Keratinocyte (primary cell): ENCODE measurements at regions not wholly inside any gene's neighbourhood (a gene's known extent, or its start where the extent isn't known, plus 50 kb on each side); places are given as distances from the start of the nearest gene placed in this dataset.

ENCODE experiments used
- DNase-seq: peaks from one replicate; pipeline ENCODE4 v3.0.0-alpha.2; 2011; ENCODE audit warnings: low read depth, missing footprints, low spot score
- FAIRE-seq: peaks from 2 replicates; lab custom pipeline; 2011; peaks lifted over from hg19 to GRCh38; lab: Jason Lieb, UNC
- H2AFZ ChIP-seq: 2 replicates; pipeline ENCODE4 v1.6.0; 2012; ENCODE audit warnings: low read length, control low read depth, inconsistent platforms; ENCODE audit not compliant: control insufficient read depth
- H3K27ac ChIP-seq: 2 replicates; pipeline ENCODE4 v1.5.1; 2011; ENCODE audit warnings: low read length; ENCODE audit not compliant: control insufficient read depth, insufficient read depth
- H3K27me3 ChIP-seq: 3 replicates; pipeline ENCODE4 v1.6.0; 2011; ENCODE audit warnings: low read length; ENCODE audit not compliant: control insufficient read depth, insufficient read depth; ENCODE audit errors: extremely low read depth
- H3K36me3 ChIP-seq, 2 experiments: 2 replicates in 1 of 2; 3 replicates in 1 of 2; pipeline ENCODE4 v1.5.1; 2011; ENCODE audit warnings: low read length in 2 of 2, mild to moderate bottlenecking in 1 of 2; ENCODE audit not compliant: control insufficient read depth in 2 of 2, insufficient read depth in 2 of 2; ENCODE audit errors: extremely low read depth in 1 of 2
- H3K4me1 ChIP-seq: 3 replicates; pipeline ENCODE4 v1.5.1; 2011; ENCODE audit warnings: low read length; ENCODE audit not compliant: control insufficient read depth, insufficient read depth; ENCODE audit errors: extremely low read depth
- H3K4me2 ChIP-seq: 3 replicates; pipeline ENCODE4 v1.6.0; 2011; ENCODE audit warnings: low read depth, low read length; ENCODE audit not compliant: control insufficient read depth, insufficient read depth; ENCODE audit errors: extremely low read depth
- H3K4me3 ChIP-seq, 3 experiments: fragments of 200-600 bp in 1 of 3; sonication (generic) in 1 of 3; 2 replicates in 2 of 3; 3 replicates in 1 of 3; pipeline ENCODE4 v1.5.1; 2011 to 2016; ENCODE audit warnings: low read length in 3 of 3, mild to moderate bottlenecking in 3 of 3, control low read depth in 2 of 3, inconsistent platforms in 1 of 3, low read depth in 1 of 3, mixed read lengths in 1 of 3, mixed run types in 1 of 3, moderate library complexity in 1 of 3; ENCODE audit not compliant: control insufficient read depth in 2 of 3, insufficient read depth in 2 of 3; ENCODE audit errors: extremely low read depth in 1 of 3
- H3K79me2 ChIP-seq: 2 replicates; pipeline ENCODE4 v1.6.0; 2012; ENCODE audit warnings: low read length; ENCODE audit not compliant: control insufficient read depth, insufficient read depth
- H3K9ac ChIP-seq: 3 replicates; pipeline ENCODE4 v1.6.0; 2011; ENCODE audit warnings: low read length; ENCODE audit not compliant: control insufficient read depth, insufficient read depth; ENCODE audit errors: extremely low read depth
- H3K9me1 ChIP-seq: 3 replicates; pipeline ENCODE4 v1.6.0; 2011; ENCODE audit warnings: low read length; ENCODE audit not compliant: control insufficient read depth, insufficient read depth; ENCODE audit errors: extremely low read depth
- H3K9me3 ChIP-seq: 2 replicates; pipeline ENCODE4 v1.5.1; 2012; ENCODE audit warnings: low read depth, low read length; ENCODE audit not compliant: control insufficient read depth
- H4K20me1 ChIP-seq: 3 replicates; pipeline ENCODE4 v1.6.0; 2011; ENCODE audit warnings: low read length; ENCODE audit not compliant: control insufficient read depth, insufficient read depth; ENCODE audit errors: extremely low read depth
- CTCF ChIP-seq, 3 experiments: IDR thresholded peaks in 1 of 3; conservative IDR thresholded peaks in 1 of 3; optimal IDR thresholded peaks in 1 of 3; 2 replicates in 2 of 3; 3 replicates in 1 of 3; pipeline versions ENCODE3 to v1.5.1; 2011; ENCODE audit warnings: low read length in 3 of 3, mild to moderate bottlenecking in 3 of 3, moderate library complexity in 2 of 3, control low read depth in 1 of 3, inconsistent platforms in 1 of 3; ENCODE audit not compliant: insufficient read depth in 2 of 3; ENCODE audit errors: extremely low read depth in 1 of 3
- EZH2 ChIP-seq: IDR thresholded peaks from one replicate; pipeline ENCODE4 v1.6.1; 2012; ENCODE audit warnings: inconsistent platforms, mild to moderate bottlenecking, low read length, moderate library complexity
- dilution Hi-C: fragments of 300-500 bp; cut with MboI; formaldehyde crosslinking; loops from one replicate; pipeline ENCODE4 v1.7.0; 2020; ENCODE audit warnings: low sequenced_read_pairs; ENCODE audit not compliant: extremely low pct_ligation_motif_present

- DNase-seq (no peak), FAIRE-seq (no peak)
- no peak overlapping the region for H3K9ac ChIP-seq
- no peak overlapping the region for H3K4me2 ChIP-seq
- no peaks in the 10 kb centered on the region for H3K9me3 ChIP-seq
- no peaks in the 10 kb centered on the region for H3K27me3 ChIP-seq
- H4K20me1 ChIP-seq = no peaks in the 10 kb centered on the region
- TF ChIP-seq EZH2 (no peak), CTCF (optimal IDR thresholded peaks at IDR 0.05 in 1 of 3, IDR thresholded peaks at IDR 0.05 in 1 of 3, conservative IDR thresholded peaks at IDR 0.05 in 1 of 3; ENCODE audit: extremely low read depth in 1 of 3, insufficient read depth in 2 of 3, low read length in 3 of 3) (no peak)
- H3K9me1 ChIP-seq = no peaks in the 10 kb centered on the region
- H3K36me3 ChIP-seq = no peaks in the 10 kb centered on the region
- H3K27ac ChIP-seq = no peak overlapping the region
- H3K4me1 ChIP-seq = no peaks in the 10 kb centered on the region
- H2AFZ ChIP-seq = no peak overlapping the region
- H3K4me3 ChIP-seq = no peak overlapping the region
- dilution Hi-C loops = no loop called here
- no peaks in the 10 kb centered on the region for H3K79me2 ChIP-seq
Observed at GRCh38 chr4:41396214-41396613, 139.5 kb downstream of the UCHL1 start.

GRCh38 chr4:41396869-41397268 is 140.1 kb downstream of the UCHL1 start:
- Histone ChIP-seq H4K20me1 (no peaks in the 10 kb centered on the region), H3K27me3 (no peaks in the 10 kb centered on the region), H3K4me3 (no peak overlapping the region), H3K4me1 (no peaks in the 10 kb centered on the region), H3K9me3 (no peaks in the 10 kb centered on the region), H3K79me2 (no peaks in the 10 kb centered on the region), H2AFZ (no peak overlapping the region), H3K36me3 (no peaks in the 10 kb centered on the region), H3K4me2 (no peak overlapping the region), H3K27ac (no peak overlapping the region), H3K9ac (no peak overlapping the region), H3K9me1 (no peaks in the 10 kb centered on the region)
- TF ChIP-seq EZH2 (no peak), CTCF (optimal IDR thresholded peaks at IDR 0.05 in 1 of 3, IDR thresholded peaks at IDR 0.05 in 1 of 3, conservative IDR thresholded peaks at IDR 0.05 in 1 of 3; ENCODE audit: extremely low read depth in 1 of 3, insufficient read depth in 2 of 3, low read length in 3 of 3) (no peak)
- dilution Hi-C loops = no loop called here
- no peak for FAIRE-seq
- DNase-seq = no peak
